NB4 (cell line): ENCODE measurements at regions not wholly inside any gene's neighbourhood (a gene's known extent, or its start where the extent isn't known, plus 50 kb on each side); places are given as distances from the start of the nearest gene placed in this dataset.

Experiments
- MAX ChIP-seq: IDR thresholded peaks from 2 replicates; pipeline ENCODE4 v1.6.1; 2011; ENCODE audit warnings: low read depth, low read length
- MYC ChIP-seq: IDR thresholded peaks from 2 replicates; pipeline ENCODE4 v1.6.1; 2011; ENCODE audit warnings: low read depth, low read length

- TF ChIP-seq MYC (no peak), MAX (no peak)
Measured at GRCh38 chr20:60469829-60470228, 511.6 kb downstream of the CDH26 start.
